ENCODE measurements at regions not wholly inside any gene's neighbourhood (a gene's known extent, or its start where the extent isn't known, plus 50 kb on each side); places are given as distances from the start of the nearest gene placed in this dataset.

GRCh38 chr13:70370924-70371323 lies 262.7 kb upstream of the KLHL1 start:
- no peak for TF ChIP-seq CTCF (conservative IDR thresholded peaks at IDR 0.05; ENCODE audit: low read depth, low read length)
- TF ChIP-seq EZH2 (IDR thresholded peaks at IDR 0.05; ENCODE audit: low read length, unreplicated experiment): no peak
- no peak for TF ChIP-seq EZH2phosphoT487 (IDR thresholded peaks at IDR 0.05; ENCODE audit: borderline replicate concordance, low read length)
